Neural cell (in vitro differentiated cells): ENCODE measurements at regions not wholly inside any gene's neighbourhood (a gene's known extent, or its start where the extent isn't known, plus 50 kb on each side); places are given as distances from the start of the nearest gene placed in this dataset.

Source experiments
- CTCF ChIP-seq: fragments of 450-650 bp; IDR thresholded peaks from 2 replicates; pipeline ENCODE4 v1.5.1; 2014; ENCODE audit warnings: antibody characterized with exemption, mild to moderate bottlenecking, moderate library complexity; ENCODE audit not compliant: poor library complexity, severe bottlenecking
- REST ChIP-seq: IDR thresholded peaks from 2 replicates; pipeline ENCODE4 v1.6.1; 2012; ENCODE audit warnings: borderline replicate concordance

GRCh38 chr9:129559506-129559881, 61.4 kb downstream of the C9orf50 start:
- TF ChIP-seq CTCF: no peak
- no peak for TF ChIP-seq REST
